ENCODE measurements at regions not wholly inside any gene's neighbourhood (a gene's known extent, or its start where the extent isn't known, plus 50 kb on each side); places are given as distances from the start of the nearest gene placed in this dataset.
"Not testable (repeated sequence)": the region's sequence is repeated elsewhere in the genome, so short reads cannot be mapped to it uniquely, and the experiment has no call there.

DNA sequence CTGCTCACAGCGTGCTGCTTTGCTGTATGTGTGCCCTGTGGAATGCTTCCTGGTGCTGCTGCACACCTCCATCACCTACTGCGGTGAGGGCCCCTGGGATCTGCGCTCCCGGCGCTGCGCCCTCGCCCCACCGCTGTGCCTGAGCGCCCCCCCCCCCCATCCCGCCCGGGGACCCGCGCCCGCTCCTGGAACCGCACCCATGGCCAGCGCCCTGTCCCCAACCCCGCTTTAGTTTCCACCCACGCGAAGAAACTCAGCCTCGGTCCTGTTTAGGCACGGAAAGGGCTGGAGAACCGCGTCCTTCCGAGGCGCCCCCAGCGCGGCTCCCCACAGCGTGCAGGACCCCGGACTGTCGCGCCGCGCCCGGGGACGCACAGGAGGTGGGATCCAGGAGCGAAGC is 265.5 kb downstream of the POTEB3 start:
- intact Hi-C loops (cut with DNase I); DNase-seq: not testable (repeated sequence)

DNA sequence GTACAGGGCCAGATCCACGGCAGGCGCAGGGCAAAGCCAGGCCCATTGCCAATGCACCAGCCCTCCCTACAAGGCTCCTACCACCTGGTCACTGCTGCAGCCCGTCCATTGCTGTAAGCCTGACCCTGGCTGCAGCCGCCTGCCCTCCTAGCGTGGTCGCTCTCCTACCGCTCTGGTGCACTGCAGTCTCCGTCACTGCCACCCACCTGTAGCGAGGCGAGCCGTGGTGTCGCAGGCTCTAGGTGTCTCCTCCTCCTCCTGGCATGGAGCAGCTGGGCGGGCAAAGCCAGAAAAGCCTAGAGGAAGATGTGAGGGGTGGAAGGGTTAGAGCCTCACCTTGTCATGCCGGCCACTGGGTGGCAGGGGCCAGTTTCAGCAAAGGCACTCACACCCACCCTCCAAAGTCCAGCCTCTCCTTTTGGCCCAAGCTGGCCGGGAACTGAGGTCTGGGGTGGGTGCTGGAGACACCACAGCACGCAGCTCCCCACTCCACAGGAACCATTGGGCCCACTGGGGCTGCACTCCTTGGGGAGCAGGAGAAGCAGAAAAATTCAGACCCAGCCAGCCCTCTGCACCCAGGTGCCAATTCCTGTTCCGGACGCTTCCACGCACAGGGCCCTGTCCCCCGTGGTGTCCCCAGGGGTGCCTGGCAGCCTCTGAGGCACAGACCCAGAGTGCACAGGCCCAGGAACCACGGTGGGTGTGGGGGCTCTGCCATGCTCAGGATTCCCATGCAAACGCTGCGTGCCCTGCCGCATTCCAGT is 285.3 kb upstream of the POTEB2 start:
- not testable (repeated sequence) for DNase-seq

DNA sequence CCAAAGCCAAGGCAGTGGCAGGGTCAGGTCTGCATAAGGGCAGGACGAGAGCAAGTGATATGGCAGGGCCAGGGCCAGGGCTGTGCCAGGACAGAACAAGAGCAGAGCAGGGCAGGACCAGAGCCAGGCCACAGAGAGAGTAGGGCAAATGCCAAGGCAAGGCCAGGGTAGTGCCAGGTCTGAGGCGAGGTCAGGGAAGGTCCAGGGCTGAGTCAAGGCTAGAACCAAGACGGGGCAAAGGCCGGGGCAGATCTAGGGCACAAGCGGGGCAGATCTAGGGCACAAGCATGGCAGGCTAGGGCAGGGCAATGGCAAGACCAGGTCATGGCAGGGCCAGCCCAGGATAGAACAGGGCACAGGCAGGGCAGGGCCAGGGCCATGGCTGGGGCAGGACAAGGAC is 282.0 kb upstream of the POTEB2 start:
- DNase-seq, result peak in 1 of 42 donors; percentile 32
- intact Hi-C loops (cut with DNase I), result not testable (repeated sequence)

More for the DNA sequence above, 285.3 kb upstream of the POTEB2 start:
- intact Hi-C loops (cut with DNase I), result not testable (repeated sequence)

DNA sequence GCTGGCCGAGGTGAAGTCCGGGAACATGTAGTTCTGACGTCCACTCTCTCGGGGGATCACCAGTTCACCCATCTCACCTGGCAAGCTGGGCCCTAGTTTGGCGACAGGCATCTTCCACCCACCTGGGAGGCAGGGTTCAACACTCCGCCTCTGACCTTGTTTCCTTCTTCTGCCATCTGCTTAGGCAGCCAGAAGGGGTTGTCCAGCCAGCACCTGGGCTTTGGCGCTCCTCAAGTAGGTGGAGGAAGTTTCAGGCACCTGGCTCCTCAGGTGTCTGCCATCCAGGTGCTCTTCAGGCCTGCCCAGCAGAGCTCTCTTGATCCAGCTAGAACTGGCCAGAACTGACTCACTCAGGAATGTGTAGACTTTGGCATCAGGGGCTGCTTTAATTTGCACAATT is 267.8 kb upstream of the POTEB2 start:
- DNase-seq; intact Hi-C loops (cut with DNase I): not testable (repeated sequence)

DNA sequence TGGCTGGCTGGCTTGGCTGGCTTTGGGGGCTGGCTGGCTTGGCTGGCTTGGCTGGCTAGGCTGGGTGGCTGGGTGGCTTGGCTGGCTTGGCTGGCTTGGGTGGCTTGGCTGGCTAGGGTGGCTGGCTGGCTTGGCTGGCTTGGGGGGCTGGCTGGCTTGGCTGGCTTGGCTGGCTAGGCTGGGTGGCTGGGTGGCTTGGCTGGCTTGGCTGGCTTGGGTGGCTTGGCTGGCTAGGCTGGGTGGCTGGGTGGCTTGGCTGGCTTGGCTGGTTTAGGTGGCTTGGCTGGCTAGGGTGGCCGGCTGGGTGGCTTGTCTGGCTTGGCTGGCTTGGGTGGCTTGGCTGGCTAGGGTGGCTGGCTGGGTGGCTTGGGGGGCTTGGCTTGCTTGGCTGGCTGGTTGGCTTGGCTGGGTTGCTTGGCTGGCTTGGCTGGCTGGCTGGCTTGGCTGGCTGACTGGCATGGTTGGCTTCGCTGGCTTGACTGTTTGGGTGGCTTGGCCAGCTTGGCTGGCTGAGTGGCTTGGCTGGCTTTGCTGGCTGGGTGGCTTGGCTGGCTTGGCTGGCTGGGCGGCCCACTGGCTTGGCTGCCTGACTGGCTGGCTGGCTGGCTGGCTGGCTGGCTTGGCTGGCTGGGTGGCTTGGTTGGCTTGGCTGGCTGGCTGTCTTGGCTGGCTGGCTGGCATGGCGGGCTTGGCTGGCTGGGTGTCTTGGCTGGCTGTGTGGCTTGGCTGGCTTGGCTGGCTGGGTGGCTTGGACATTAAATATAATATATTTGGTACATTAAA is 246.3 kb upstream of the POTEB2 start:
- DNase-seq, result peak in 10 of 42 donors; percentile 0 to 43 (median 10)
- intact Hi-C loops (cut with DNase I), result not testable (repeated sequence)

DNA sequence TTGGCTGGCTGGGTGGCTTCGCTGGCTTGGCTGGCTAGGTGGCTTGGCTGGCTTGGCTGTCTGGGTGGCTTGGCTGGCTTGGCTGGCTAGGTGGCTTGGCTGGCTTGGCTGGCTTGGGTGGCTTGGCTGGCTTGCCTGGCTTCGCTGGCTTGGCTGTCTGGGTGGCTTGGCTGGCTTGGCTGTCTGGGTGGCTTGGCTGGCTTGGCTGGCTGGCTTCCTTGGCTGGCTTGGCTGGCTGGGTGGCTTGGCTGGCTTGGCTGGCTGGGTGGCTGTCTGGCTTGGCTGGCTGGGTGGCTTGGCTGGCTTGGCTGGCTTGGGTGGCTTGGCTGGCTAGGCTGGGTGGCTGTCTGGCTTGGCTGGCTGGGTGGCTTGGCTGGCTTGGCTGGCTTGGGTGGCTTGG is 245.7 kb upstream of the POTEB2 start:
- intact Hi-C loops (cut with DNase I), result not testable (repeated sequence)
- peak in 33 of 42 donors; percentile 1 to 64 (median 15) for DNase-seq

DNA sequence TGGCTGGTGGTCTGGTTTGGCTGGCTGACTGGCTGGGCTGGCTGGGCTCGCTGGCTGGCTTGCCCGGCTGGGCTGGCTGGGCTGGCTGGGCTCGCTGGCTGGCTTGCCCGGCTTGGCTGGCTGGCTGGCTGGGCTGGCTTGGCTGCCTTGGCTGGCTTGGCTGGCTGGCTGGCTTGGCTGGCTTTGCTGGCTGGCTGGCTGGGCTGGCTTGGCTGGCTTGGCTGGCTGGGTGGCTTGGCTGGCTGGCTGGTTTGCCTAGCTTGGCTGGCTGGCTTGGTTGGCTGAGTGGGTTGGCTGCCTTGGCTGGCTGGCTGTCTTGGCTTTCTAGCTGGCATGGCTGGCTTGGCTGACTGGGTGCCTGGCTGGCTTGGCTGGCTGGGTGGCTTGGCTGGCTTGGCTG is 245.1 kb upstream of the POTEB2 start:
- DNase-seq, result peak in 4 of 42 donors; percentile 1 to 14 (median 13)
- intact Hi-C loops (cut with DNase I), result not testable (repeated sequence)

DNA sequence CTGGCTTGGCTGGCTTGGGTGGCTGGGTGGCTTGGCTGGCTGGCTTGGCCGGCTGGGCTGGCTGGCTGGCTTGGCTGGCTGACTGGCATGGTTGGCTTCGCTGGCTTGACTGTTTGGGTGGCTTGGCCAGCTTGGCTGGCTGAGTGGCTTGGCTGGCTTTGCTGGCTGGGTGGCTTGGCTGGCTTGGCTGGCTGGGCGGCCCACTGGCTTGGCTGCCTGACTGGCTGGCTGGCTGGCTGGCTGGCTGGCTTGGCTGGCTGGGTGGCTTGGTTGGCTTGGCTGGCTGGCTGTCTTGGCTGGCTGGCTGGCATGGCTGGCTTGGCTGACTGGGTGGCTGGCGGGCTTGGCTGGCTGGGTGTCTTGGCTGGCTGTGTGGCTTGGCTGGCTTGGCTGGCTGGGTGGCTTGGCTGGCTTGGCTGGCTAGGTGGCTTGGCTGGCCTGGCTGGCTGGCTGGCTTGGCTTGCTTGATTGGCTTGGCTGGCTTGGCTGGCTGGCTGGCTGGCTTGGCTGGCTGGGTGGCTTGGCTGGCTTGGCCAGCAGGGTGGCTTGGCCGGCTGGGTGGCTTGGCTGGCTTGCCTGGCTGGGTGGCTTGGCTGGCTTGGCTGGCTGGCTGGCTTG is 244.2 kb upstream of the POTEB2 start:
- peak in 40 of 42 donors; percentile 2 to 79 (median 40) for DNase-seq
- intact Hi-C loops (cut with DNase I), result not testable (repeated sequence)

DNA sequence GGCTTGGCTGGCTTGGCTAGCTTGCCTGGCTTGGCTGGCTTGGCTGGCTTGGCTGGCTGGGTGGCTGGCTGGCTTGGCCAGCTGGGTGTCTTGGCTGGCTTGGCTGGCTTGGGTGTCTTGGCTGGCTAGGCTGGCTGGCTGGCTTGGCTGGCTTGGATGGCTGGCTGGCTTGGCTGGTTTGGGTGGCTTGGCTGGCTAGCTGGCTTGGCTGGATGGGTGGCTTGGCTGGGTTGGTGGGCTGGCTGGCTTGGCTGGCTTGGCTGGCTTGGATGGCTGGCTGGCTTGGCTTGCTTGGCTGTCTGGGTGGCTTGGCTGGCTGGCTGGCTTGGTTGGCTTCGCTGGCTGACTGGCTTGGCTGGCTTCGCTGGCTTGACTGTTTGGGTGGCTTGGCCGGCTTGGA is 242.3 kb upstream of the POTEB2 start:
- intact Hi-C loops (cut with DNase I); DNase-seq: not testable (repeated sequence)

DNA sequence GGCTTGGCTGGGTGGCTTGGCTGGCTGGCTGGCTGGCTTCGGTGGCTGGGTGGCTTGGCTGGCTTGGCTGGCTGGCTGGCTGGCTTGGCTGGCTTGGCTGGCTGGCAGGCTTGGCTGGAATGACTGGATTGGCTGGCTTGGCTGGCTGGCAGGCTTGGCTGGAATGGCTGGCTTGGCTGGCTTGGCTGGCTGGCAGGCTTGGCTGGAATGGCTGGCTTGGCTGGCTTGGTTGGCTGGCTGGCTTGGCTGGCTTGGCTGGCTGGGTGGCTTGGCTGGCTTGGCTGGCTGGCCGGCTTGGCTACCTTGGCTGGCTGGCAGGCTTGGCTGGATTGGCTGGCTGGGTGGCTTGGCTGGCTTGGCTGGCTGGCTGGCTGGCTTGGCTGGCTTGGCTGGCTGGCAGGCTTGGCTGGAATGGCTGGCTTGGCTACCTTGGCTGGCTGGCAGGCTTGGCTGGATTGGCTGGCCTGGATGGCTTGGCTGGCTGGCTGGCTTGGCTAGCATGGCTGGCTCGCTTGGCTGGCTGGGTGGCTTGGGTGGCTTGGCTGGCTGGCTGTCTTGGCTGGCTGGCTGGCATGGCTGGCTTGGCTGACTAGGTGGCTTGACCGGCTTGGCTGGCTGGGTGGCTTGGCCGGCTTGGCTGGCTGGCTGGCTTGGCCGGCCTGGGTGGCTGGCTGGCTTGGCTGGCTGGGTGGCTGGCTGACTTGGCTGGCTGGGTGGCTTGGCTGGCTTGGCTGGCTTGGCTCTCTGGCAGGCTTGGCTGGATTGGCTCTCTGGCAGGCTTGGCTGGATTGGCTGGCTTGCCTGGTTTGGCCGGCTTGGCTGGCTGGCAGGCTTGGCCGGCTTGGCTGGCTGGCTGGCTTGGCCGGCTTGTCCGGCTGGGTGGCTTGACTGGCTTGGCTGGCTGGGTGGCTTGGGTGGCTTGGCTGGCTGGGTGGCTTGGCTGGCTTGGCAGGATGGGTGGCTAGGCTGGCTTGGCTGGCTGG is 241.6 kb upstream of the POTEB2 start:
- intact Hi-C loops (cut with DNase I), result not testable (repeated sequence)
- DNase-seq, result peak in 22 of 42 donors; percentile 3 to 62 (median 28)

DNA sequence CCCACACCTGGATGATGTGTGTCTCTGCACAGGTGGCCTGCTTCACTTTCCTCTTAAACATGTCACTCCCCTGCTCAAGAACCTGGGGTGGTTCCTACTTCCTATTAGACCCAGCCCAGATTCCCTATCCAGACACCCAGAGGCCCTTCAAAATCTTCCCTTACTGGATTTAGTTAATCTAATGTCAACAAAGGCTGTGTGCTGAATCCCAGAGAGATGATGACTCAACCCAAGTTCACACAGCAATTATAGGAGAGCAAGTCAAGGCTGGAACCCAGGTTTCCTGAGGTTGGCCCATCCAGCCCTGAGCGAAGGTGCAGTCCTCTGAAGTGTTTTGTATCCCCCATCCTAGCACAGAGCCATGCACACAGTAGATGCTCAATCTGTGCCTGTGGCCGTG is 230.5 kb upstream of the POTEB2 start:
- intact Hi-C loops (cut with DNase I); DNase-seq: not testable (repeated sequence)

DNA sequence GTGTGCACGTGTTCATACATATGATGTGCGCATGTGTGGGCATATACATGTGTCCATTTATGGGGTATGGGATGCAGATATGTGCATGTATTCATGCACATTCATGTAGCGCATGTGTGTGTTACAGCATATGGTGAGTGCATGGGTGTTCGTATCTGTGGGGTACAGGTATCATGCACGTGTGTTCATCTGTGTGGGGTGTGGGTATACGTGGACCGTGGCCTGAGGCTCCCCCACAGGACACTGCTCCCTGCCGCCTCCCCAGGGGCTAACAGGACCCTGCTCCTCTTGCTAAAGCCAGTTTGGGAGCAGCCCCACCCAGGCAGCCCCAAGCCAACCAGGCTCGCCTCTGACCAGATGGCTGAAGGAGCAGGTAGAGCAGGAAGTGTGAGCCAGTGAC is 213.4 kb upstream of the POTEB2 start:
- intact Hi-C loops (cut with DNase I); DNase-seq: not testable (repeated sequence)

DNA sequence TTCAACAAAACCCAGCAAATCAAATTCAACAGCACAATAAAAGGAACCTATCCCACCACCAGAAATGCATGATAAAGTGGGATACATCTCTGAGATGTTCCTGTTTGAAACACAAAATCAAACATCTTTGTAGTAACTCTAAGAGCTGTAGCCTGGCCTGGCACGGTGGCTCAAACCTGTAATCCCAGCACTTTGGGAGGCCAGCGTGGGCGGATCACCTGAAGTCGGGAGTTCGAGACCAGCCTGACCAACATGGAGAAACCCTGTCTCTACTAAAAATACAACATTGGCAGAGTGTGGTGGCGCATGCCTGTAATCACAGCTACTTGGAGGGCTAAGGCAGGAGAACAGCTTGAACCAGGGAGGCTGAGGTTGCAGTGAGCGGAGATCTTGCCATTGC is 202.8 kb upstream of the POTEB2 start:
- intact Hi-C loops (cut with DNase I), result not testable (repeated sequence)
- peak in 1 of 42 donors; percentile 15 for DNase-seq

DNA sequence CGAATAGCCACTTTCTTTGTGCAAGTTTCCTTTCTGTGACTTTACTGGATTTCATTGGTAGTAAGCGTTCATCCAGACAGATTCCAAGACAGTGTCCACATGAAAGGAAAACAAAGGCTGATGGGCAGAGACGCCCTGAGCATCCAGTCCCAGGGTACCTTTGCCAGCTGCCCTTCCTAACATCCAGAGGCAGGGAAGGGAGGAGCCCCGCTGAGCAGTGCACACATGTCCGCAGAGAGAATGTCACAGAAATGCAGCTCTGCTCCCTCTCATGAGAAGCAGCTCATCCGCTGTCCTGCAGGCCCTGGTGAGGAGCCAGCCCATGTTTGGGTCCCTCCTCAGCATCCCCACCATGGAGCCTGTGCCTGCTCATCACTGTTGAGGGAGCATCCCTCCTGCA is 197.4 kb upstream of the POTEB2 start:
- DNase-seq; intact Hi-C loops (cut with DNase I): not testable (repeated sequence)

DNA sequence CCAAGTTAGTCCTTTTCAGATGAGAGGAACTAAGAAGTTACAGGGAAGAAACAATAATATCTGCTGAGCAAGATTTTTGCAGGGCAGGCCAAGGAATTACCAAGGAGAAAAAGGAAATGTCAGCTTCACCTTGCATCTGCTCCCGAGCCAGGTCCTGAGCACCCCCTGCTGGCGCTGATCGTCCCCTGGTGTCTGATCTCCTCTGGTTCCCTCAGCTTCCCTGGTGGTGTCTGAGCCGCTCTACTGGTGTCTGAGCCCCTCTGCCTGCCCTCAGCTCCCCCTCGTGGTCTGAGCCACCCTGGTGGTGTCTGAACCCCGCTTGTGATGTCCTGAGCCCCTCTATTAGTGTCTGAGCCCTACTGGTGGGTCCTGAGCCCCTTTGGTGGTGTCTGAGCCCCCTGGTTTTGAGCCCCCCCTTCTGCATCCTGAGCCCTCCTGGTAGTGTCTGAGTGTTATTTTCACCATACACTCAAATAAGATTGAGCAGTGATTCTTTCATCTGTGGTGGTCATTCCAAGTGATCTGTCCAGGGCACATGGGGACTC is 196.6 kb upstream of the POTEB2 start:
- intact Hi-C loops (cut with DNase I); DNase-seq: not testable (repeated sequence)

DNA sequence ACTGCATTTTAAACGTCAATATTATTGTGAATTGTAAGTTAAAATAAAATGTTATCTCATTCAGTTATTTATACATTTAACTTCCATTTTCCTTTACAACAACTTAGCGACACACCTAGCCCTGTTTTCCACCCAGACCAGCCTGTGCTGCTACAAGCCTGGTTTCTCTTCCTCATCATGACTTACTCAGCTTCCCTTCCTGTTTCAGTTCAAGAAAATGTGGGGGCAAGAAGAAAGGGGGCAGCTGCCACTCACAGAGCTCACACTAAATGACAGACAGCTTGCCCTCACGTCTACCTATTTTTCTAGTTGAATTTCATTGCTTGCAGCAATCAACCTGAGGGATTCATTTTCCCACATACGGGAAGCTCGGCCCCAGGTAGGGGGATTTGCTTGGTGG is 185.8 kb upstream of the POTEB2 start:
- DNase-seq; intact Hi-C loops (cut with DNase I): not testable (repeated sequence)

DNA sequence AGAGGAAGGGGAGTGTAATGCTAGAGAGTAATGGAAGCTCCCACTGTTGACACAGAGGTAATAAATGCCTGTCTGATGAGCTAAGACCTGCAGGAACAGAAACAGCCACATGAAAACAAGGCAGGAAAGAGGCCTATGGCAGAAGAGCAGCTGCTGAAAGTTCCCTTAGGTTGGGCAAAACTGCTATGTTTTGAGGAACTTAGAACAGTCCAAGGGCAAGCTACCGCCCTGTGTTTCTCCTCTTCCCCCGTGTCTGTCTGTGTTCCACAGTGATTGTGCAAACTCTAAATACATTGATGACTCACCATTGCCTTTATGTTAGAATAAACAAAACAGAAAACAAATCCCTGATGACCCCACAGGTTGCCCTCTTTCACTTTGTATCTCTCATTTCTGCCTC is 165.6 kb upstream of the POTEB2 start:
- intact Hi-C loops (cut with DNase I), result not testable (repeated sequence)

DNA sequence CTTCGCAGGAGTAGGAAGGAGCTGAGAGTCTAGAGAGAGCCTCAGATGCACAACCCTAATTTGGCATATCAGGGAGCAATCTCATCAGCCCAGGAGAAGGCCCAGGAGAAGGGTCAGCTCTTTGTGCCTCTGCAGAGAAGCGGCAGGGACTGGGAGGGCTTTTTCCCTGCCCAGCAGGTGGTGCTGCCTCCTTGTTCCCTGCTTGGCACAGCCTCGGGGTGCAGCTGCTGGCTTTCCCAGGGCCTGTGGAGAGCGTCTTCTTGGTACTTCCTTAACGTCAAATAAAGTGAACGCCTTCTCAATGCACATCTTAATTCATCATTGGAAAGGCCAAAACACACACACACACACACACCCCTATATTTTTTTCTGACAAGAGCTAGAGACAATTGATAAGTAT is 162.9 kb upstream of the POTEB2 start:
- DNase-seq; intact Hi-C loops (cut with DNase I): not testable (repeated sequence)

More for the DNA sequence above, 165.6 kb upstream of the POTEB2 start:
- not testable (repeated sequence) for DNase-seq
